NCI-H1105 treated with DMSO at 0.1 percent for 48 hours (cell line): ENCODE measurements at regions not wholly inside any gene's neighbourhood (a gene's known extent, or its start where the extent isn't known, plus 50 kb on each side); places are given as distances from the start of the nearest gene placed in this dataset.
"Not testable (repeated sequence)": the region's sequence is repeated elsewhere in the genome, so short reads cannot be mapped to it uniquely, and the experiment has no call there.

Source experiments
- DNase-seq: peaks from one replicate; lab custom pipeline; 2025; lab: John Stamatoyannopoulos, UW

DNA sequence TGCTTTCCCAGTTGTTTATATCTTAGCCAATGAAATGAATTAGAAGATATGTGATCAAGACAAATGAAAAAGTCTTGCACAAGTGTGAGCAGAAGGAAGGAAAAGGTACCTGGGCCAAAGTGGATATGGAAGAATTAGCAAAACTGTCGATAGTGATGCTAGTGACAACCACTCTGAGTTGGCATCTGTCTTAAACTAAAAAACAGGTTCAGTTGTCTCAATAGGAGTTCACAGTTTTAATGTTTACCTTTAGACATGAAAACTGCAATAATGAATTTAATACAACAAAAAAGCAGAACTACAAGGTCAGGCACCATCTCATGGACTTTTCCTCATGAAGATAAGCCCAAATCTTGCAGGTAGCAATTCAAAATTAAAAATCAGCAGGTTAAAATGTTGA is 688.5 kb downstream of the EFNB2 start:
- no peak for DNase-seq

GRCh38 chr13:105841286-105841685 is 694.2 kb downstream of the EFNB2 start:
- DNase-seq, result no peak

GRCh38 chr13:105838231-105838630 is 697.2 kb downstream of the EFNB2 start:
- no peak for DNase-seq

DNA sequence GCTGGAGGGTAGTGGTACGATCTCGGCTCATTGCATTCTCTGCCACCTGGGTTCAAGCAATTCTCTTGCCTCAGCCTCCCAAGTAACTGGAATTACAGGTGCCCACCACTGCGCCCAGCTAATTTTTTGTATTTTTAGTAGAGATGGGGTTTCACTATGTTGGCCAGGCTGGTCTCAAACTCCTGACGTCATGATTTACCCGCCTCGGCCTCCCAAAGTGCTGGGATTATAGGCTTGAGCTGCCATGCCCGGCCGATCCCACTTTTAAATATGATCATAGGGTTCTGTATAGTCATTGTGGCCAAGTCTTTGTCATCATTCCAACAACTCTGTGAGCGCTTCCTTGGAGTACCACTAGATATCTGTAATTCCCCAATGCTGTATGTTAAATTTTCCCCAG is 698.2 kb downstream of the EFNB2 start:
- not testable (repeated sequence) for DNase-seq

GRCh38 chr13:105830821-105831220 is 704.6 kb downstream of the EFNB2 start:
- no peak for DNase-seq

DNA sequence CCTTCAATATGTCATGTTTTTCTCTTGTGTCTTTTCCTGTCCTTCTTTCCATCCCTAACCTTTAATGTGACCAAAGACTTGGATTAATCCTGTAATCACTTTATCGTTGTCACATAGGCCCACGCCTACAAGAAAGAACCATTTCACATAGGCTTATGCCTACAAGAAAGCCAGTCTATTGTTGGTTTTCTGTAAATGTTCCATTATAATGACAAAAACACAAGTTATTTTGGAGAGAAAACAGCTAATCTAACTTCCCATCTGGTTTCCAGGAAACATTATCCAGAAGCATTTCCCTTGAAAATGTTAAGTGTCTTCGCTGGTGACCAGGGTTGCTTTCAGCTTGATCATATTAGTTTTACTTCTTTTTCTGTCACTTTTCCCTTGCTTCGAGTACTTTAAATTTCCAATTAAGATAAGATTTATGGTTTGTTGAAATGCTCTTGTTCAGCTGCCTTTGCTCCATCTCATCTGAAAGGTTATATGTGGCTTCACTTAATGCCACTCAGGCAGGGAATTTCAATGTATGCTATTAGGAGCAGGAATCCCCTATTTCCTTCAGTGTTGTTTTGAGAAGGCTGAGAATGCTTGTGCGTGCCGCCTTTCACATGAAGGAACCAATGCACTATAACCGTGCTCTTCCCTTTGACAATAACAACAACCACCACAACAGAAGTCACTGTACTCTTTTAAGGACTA is 708.2 kb downstream of the EFNB2 start:
- DNase-seq, result no peak

- DNase-seq, result no peak
Measured at GRCh38 chr13:105825071-105825470, 710.4 kb downstream of the EFNB2 start.

- DNase-seq, result no peak
Measured at GRCh38 chr13:105821337-105821736, 714.1 kb downstream of the EFNB2 start.

DNA sequence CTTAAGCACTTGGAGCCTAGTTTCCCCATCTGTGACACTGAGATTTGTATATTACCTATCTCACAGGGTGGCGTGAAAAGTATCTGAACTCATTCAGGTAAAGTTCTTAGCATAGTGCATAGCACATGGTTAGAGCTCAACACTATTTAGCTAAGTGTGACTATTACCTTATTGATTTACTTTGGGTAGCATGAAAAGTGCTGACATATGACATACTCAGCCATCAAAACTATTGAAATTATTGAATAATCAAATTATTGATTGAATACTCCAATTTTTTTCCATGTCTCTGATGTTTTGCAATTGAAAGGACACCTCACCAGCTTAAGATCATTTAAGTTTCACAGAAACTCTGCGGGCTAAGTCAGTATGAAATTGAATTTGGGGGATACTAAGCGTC is 715.0 kb downstream of the EFNB2 start:
- no peak for DNase-seq

- peak; percentile 9 for DNase-seq
Measured at GRCh38 chr13:105817498-105817897, 718.0 kb downstream of the EFNB2 start.

GRCh38 chr13:105816994-105817393 is 718.5 kb downstream of the EFNB2 start:
- DNase-seq, result no peak

DNA sequence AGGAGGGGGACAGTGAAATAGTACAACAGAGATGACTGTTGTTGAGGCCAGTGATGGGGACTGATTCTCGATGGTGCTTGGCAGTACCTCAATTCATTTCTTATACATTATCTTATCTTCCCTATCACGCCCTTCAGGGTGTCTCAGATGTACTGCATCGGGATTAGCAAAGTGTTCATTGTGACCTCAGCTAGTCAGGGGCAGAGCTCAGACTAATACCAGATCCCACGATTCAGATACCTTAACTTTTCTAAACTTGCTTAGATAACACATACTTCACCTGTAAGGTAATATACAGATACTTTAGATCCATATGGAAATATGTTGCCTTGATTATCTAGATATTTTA is 720.6 kb downstream of the EFNB2 start:
- no peak for DNase-seq

GRCh38 chr13:105814219-105814901 is 721.1 kb downstream of the EFNB2 start:
- DNase-seq, result peak; percentile 88

DNA sequence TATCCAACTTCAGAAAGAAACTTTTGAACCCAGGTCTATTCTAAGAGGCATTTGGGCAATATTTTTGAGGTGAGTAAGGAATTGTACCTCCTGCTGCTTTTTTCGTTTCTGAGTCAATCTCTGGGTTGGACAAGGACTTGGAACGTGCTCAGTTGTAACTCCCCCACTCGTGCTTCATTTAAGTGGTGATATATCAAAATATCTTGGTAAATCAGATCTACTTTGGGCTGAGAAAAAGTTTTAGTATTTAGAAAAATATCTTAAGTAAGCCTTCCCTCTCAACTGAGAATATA is 728.9 kb downstream of the EFNB2 start:
- no peak for DNase-seq

- no peak for DNase-seq
Measured at GRCh38 chr13:105805892-105806627, 729.4 kb downstream of the EFNB2 start.

GRCh38 chr13:105804561-105805190 is 730.8 kb downstream of the EFNB2 start:
- no peak for DNase-seq

- DNase-seq, result no peak
Measured at GRCh38 chr13:105799155-105799554, 736.3 kb downstream of the EFNB2 start.

DNA sequence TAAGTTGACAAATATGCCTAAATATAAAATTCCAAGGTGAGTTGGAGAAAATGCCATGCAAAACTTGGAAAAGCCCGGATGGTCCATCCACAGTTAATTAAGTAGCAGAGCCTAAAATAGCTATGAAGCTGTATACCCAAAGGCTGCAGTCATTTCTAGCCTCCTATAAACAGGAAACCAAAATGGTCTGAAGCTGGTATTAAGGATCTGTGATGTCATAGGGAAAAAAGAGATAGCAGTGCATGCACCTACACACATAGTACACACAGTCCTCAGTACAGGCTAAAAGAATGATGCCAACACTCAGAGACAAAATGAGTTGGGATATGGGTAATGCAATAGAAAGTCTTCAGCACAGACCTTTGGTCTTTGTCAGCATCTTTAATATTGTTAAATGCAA is 736.9 kb downstream of the EFNB2 start:
- DNase-seq, result no peak

DNA sequence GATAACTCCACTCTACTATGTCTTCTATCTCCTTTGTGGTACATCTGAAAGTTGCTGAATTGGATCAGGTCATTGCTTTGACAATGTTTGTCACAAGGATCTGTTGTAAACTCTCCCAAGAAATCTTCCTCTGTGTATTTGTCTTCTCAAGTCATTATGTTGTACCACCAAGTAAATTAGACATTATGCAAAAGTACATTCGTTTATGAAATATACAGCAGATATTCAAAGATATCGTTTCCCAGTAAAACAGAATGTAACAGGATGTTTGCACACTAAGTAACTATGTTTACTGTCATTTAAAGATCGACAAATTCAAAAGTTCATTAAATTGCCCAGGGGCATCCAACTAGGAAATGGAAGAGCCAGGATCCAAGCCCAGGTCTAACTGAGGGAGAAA is 739.4 kb downstream of the EFNB2 start:
- DNase-seq, result no peak

- DNase-seq, result no peak
Measured at GRCh38 chr13:105790923-105791322, 744.5 kb downstream of the EFNB2 start.

- no peak for DNase-seq
Measured at GRCh38 chr13:105788530-105788929, 746.9 kb downstream of the EFNB2 start.

- no peak for DNase-seq
Measured at GRCh38 chr13:105787632-105788031, 747.8 kb downstream of the EFNB2 start.

DNA sequence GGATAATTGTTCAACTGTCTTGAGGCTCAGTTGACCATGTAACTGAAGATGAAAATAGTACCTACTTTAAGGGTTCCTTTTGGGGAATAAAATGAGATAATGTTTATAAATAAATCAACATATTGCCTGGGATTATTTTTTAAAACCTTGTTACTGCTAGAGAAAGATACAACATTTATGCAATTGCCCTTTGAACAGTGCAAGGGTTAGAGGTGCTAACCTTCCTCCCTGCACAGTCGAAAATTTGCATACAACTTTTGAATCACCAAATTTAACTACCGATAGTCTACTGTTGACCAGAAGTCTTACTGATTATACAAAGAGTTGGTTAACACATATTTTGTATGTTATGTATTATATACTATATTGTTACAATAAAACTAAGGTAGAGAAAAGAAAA is 750.0 kb downstream of the EFNB2 start:
- no peak for DNase-seq
